ENCODE measurements at regions not wholly inside any gene's neighbourhood (a gene's known extent, or its start where the extent isn't known, plus 50 kb on each side); places are given as distances from the start of the nearest gene placed in this dataset.
A peak's percentile ranks its signal among the peaks of the same experiment; 100 is the strongest.

- no peak for TF ChIP-seq SMAD1 (IDR thresholded peaks at IDR 0.05; ENCODE audit: low read depth, low read length, partially characterized antibody)
- no peak for TF ChIP-seq MAFG (tag; conservative IDR thresholded peaks at IDR 0.05)
- no peak for TF ChIP-seq XRCC3 (IDR thresholded peaks at IDR 0.05)
- TF ChIP-seq ZNF77 (CRISPR knock-in tag; IDR thresholded peaks at IDR 0.05): no peak
- no peak for TF ChIP-seq HDAC8 (tag; IDR thresholded peaks at IDR 0.05)
- TF ChIP-seq, protein P1, sequence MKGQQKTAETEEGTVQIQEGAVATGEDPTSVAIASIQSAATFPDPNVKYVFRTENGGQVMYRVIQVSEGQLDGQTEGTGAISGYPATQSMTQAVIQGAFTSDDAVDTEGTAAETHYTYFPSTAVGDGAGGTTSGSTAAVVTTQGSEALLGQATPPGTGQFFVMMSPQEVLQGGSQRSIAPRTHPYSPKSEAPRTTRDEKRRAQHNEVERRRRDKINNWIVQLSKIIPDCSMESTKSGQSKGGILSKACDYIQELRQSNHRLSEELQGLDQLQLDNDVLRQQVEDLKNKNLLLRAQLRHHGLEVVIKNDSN (CRISPR knock-in tag; IDR thresholded peaks at IDR 0.05): no peak
- TF ChIP-seq, protein P2, sequence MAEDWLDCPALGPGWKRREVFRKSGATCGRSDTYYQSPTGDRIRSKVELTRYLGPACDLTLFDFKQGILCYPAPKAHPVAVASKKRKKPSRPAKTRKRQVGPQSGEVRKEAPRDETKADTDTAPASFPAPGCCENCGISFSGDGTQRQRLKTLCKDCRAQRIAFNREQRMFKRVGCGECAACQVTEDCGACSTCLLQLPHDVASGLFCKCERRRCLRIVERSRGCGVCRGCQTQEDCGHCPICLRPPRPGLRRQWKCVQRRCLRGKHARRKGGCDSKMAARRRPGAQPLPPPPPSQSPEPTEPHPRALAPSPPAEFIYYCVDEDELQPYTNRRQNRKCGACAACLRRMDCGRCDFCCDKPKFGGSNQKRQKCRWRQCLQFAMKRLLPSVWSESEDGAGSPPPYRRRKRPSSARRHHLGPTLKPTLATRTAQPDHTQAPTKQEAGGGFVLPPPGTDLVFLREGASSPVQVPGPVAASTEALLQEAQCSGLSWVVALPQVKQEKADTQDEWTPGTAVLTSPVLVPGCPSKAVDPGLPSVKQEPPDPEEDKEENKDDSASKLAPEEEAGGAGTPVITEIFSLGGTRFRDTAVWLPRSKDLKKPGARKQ (CRISPR knock-in tag; IDR thresholded peaks at IDR 0.05): no peak
- TF ChIP-seq, protein P3, sequence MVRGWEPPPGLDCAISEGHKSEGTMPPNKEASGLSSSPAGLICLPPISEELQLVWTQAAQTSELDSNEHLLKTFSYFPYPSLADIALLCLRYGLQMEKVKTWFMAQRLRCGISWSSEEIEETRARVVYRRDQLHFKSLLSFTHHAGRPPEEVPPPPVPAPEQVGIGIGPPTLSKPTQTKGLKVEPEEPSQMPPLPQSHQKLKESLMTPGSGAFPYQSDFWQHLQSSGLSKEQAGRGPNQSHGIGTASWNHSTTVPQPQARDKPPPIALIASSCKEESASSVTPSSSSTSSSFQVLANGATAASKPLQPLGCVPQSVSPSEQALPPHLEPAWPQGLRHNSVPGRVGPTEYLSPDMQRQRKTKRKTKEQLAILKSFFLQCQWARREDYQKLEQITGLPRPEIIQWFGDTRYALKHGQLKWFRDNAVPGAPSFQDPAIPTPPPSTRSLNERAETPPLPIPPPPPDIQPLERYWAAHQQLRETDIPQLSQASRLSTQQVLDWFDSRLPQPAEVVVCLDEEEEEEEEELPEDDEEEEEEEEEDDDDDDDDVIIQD (CRISPR knock-in tag; IDR thresholded peaks at IDR 0.05): peak; percentile 71; the same call in 1 of the 2 replicates
- TF ChIP-seq RBM22 (IDR thresholded peaks at IDR 0.05; ENCODE audit: low read depth, low read length, poor library complexity, severe bottlenecking): no peak
- no peak for TF ChIP-seq MLX (CRISPR knock-in tag; conservative IDR thresholded peaks at IDR 0.05)
- TF ChIP-seq ARID3B (CRISPR knock-in tag; IDR thresholded peaks at IDR 0.05; ENCODE audit: borderline replicate concordance): no peak
- TF ChIP-seq ZFP30 (CRISPR knock-in tag; IDR thresholded peaks at IDR 0.05; ENCODE audit: borderline replicate concordance): no peak
- TF ChIP-seq SETDB1 (IDR thresholded peaks at IDR 0.05; ENCODE audit: low read length): no peak
- TF ChIP-seq, protein P4, sequence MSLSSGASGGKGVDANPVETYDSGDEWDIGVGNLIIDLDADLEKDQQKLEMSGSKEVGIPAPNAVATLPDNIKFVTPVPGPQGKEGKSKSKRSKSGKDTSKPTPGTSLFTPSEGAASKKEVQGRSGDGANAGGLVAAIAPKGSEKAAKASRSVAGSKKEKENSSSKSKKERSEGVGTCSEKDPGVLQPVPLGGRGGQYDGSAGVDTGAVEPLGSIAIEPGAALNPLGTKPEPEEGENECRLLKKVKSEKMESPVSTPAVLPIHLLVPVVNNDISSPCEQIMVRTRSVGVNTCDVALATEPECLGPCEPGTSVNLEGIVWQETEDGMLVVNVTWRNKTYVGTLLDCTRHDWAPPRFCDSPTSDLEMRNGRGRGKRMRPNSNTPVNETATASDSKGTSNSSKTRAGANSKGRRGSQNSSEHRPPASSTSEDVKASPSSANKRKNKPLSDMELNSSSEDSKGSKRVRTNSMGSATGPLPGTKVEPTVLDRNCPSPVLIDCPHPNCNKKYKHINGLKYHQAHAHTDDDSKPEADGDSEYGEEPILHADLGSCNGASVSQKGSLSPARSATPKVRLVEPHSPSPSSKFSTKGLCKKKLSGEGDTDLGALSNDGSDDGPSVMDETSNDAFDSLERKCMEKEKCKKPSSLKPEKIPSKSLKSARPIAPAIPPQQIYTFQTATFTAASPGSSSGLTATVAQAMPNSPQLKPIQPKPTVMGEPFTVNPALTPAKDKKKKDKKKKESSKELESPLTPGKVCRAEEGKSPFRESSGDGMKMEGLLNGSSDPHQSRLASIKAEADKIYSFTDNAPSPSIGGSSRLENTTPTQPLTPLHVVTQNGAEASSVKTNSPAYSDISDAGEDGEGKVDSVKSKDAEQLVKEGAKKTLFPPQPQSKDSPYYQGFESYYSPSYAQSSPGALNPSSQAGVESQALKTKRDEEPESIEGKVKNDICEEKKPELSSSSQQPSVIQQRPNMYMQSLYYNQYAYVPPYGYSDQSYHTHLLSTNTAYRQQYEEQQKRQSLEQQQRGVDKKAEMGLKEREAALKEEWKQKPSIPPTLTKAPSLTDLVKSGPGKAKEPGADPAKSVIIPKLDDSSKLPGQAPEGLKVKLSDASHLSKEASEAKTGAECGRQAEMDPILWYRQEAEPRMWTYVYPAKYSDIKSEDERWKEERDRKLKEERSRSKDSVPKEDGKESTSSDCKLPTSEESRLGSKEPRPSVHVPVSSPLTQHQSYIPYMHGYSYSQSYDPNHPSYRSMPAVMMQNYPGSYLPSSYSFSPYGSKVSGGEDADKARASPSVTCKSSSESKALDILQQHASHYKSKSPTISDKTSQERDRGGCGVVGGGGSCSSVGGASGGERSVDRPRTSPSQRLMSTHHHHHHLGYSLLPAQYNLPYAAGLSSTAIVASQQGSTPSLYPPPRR (CRISPR knock-in tag; IDR thresholded peaks at IDR 0.05; ENCODE audit: borderline replicate concordance): no peak
- TF ChIP-seq SMARCA5 (IDR thresholded peaks at IDR 0.05): no peak
These were observed 73.6 kb upstream of the PPP2R5C start (continued) for GRCh38 chr14:101687756-101688546.

Data from K562 (cell line).